Keratinocyte (primary cell): ENCODE measurements at regions not wholly inside any gene's neighbourhood (a gene's known extent, or its start where the extent isn't known, plus 50 kb on each side); places are given as distances from the start of the nearest gene placed in this dataset.

Experiments
- DNase-seq: peaks from one replicate; pipeline ENCODE4 v3.0.0-alpha.2; 2011; ENCODE audit warnings: low read depth, missing footprints, low spot score
- FAIRE-seq: peaks from 2 replicates; lab custom pipeline; 2011; peaks lifted over from hg19 to GRCh38; lab: Jason Lieb, UNC
- H2AFZ ChIP-seq: 2 replicates; pipeline ENCODE4 v1.6.0; 2012; ENCODE audit warnings: low read length, control low read depth, inconsistent platforms; ENCODE audit not compliant: control insufficient read depth
- H3K27ac ChIP-seq: 2 replicates; pipeline ENCODE4 v1.5.1; 2011; ENCODE audit warnings: low read length; ENCODE audit not compliant: control insufficient read depth, insufficient read depth
- H3K27me3 ChIP-seq: 3 replicates; pipeline ENCODE4 v1.6.0; 2011; ENCODE audit warnings: low read length; ENCODE audit not compliant: control insufficient read depth, insufficient read depth; ENCODE audit errors: extremely low read depth
- H3K36me3 ChIP-seq, 2 experiments: 2 replicates in 1 of 2; 3 replicates in 1 of 2; pipeline ENCODE4 v1.5.1; 2011; ENCODE audit warnings: low read length in 2 of 2, mild to moderate bottlenecking in 1 of 2; ENCODE audit not compliant: control insufficient read depth in 2 of 2, insufficient read depth in 2 of 2; ENCODE audit errors: extremely low read depth in 1 of 2
- H3K4me1 ChIP-seq: 3 replicates; pipeline ENCODE4 v1.5.1; 2011; ENCODE audit warnings: low read length; ENCODE audit not compliant: control insufficient read depth, insufficient read depth; ENCODE audit errors: extremely low read depth
- H3K4me2 ChIP-seq: 3 replicates; pipeline ENCODE4 v1.6.0; 2011; ENCODE audit warnings: low read depth, low read length; ENCODE audit not compliant: control insufficient read depth, insufficient read depth; ENCODE audit errors: extremely low read depth
- H3K4me3 ChIP-seq, 3 experiments: fragments of 200-600 bp in 1 of 3; sonication (generic) in 1 of 3; 2 replicates in 2 of 3; 3 replicates in 1 of 3; pipeline ENCODE4 v1.5.1; 2011 to 2016; ENCODE audit warnings: low read length in 3 of 3, mild to moderate bottlenecking in 3 of 3, control low read depth in 2 of 3, inconsistent platforms in 1 of 3, low read depth in 1 of 3, mixed read lengths in 1 of 3, mixed run types in 1 of 3, moderate library complexity in 1 of 3; ENCODE audit not compliant: control insufficient read depth in 2 of 3, insufficient read depth in 2 of 3; ENCODE audit errors: extremely low read depth in 1 of 3
- H3K79me2 ChIP-seq: 2 replicates; pipeline ENCODE4 v1.6.0; 2012; ENCODE audit warnings: low read length; ENCODE audit not compliant: control insufficient read depth, insufficient read depth
- H3K9ac ChIP-seq: 3 replicates; pipeline ENCODE4 v1.6.0; 2011; ENCODE audit warnings: low read length; ENCODE audit not compliant: control insufficient read depth, insufficient read depth; ENCODE audit errors: extremely low read depth
- H3K9me1 ChIP-seq: 3 replicates; pipeline ENCODE4 v1.6.0; 2011; ENCODE audit warnings: low read length; ENCODE audit not compliant: control insufficient read depth, insufficient read depth; ENCODE audit errors: extremely low read depth
- H3K9me3 ChIP-seq: 2 replicates; pipeline ENCODE4 v1.5.1; 2012; ENCODE audit warnings: low read depth, low read length; ENCODE audit not compliant: control insufficient read depth
- H4K20me1 ChIP-seq: 3 replicates; pipeline ENCODE4 v1.6.0; 2011; ENCODE audit warnings: low read length; ENCODE audit not compliant: control insufficient read depth, insufficient read depth; ENCODE audit errors: extremely low read depth
- CTCF ChIP-seq, 3 experiments: IDR thresholded peaks in 1 of 3; conservative IDR thresholded peaks in 1 of 3; optimal IDR thresholded peaks in 1 of 3; 2 replicates in 2 of 3; 3 replicates in 1 of 3; pipeline versions ENCODE3 to v1.5.1; 2011; ENCODE audit warnings: low read length in 3 of 3, mild to moderate bottlenecking in 3 of 3, moderate library complexity in 2 of 3, control low read depth in 1 of 3, inconsistent platforms in 1 of 3; ENCODE audit not compliant: insufficient read depth in 2 of 3; ENCODE audit errors: extremely low read depth in 1 of 3
- EZH2 ChIP-seq: IDR thresholded peaks from one replicate; pipeline ENCODE4 v1.6.1; 2012; ENCODE audit warnings: inconsistent platforms, mild to moderate bottlenecking, low read length, moderate library complexity
- dilution Hi-C: fragments of 300-500 bp; cut with MboI; formaldehyde crosslinking; loops from one replicate; pipeline ENCODE4 v1.7.0; 2020; ENCODE audit warnings: low sequenced_read_pairs; ENCODE audit not compliant: extremely low pct_ligation_motif_present

DNA sequence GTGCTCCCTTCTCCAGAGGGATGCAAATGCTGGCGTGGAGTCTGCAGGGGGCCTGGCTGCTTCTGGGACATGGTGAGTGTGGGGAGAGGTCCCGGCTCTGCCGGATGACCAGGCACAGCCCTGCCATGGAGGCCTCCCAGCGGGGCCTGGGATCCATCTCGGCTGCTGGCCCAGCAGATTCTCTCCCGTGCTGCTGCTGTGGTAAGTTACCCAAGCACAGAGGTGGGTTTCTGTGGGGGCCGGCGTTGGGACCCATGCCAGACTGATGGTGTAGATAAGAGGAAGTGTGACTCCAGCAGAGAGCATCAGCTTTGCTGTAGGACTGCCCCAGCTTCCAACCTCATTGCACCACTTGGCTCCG is 147.5 kb upstream of the B3GAT1 start:
- no peaks in the 10 kb centered on the region for H3K79me2 ChIP-seq
- H3K9ac ChIP-seq = no peak overlapping the region
- no peak overlapping the region for H3K27ac ChIP-seq
- no peak overlapping the region for H2AFZ ChIP-seq
- DNase-seq (no peak), FAIRE-seq (no peak)
- H3K9me1 ChIP-seq = no peaks in the 10 kb centered on the region
- no peak overlapping the region for H3K4me3 ChIP-seq
- no peaks in the 10 kb centered on the region for H3K36me3 ChIP-seq
- no peak overlapping the region for H3K4me2 ChIP-seq
- no peaks in the 10 kb centered on the region for H4K20me1 ChIP-seq
- no peaks in the 10 kb centered on the region for H3K27me3 ChIP-seq
- TF ChIP-seq CTCF (optimal IDR thresholded peaks at IDR 0.05 in 1 of 3, IDR thresholded peaks at IDR 0.05 in 1 of 3, conservative IDR thresholded peaks at IDR 0.05 in 1 of 3; ENCODE audit: extremely low read depth in 1 of 3, insufficient read depth in 2 of 3, low read length in 3 of 3) = no peak
- no peak for TF ChIP-seq EZH2
- no peaks in the 10 kb centered on the region for H3K9me3 ChIP-seq
- dilution Hi-C loops = no loop called here
- H3K4me1 ChIP-seq = no peaks in the 10 kb centered on the region

DNA sequence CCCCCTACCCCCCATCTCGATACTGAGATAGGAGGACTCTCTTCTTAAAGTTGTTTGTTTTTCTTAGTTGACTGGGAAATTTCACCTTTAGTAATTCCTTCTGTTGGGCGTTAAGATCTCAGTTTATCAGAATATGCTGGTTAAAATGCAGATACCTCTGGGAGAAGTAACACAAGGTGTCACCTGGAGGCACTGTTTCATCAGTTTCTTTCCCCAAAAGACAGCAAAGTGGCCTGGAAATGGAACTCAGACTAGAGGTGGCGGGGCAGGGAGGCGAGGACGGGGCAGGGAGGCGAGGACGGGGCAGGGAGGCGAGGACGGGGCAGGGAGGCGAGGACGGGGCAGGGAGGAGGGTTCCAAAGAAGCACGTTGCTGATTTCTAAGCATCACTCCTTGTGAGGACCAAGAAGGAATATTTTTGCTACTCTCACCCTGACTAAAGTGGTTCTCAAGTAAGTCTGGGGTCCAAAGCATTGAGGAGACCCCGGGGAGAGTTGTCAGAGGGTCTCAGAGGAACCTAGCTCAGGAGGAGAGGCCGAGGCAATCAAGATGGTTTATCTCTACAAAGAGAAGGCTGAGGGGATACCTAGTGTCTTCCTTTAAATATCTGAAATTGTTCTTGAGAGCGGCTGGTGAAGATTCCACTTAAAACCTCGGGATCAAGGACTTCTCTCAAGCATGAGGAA is 147.0 kb upstream of the B3GAT1 start:
- Histone ChIP-seq H3K27ac (no peak overlapping the region), H3K27me3 (no peaks in the 10 kb centered on the region), H3K4me1 (no peaks in the 10 kb centered on the region), H3K4me3 (no peak overlapping the region), H4K20me1 (no peaks in the 10 kb centered on the region), H3K9ac (no peak overlapping the region), H2AFZ (no peak overlapping the region), H3K9me3 (no peaks in the 10 kb centered on the region), H3K9me1 (no peaks in the 10 kb centered on the region), H3K79me2 (no peaks in the 10 kb centered on the region), H3K36me3 (no peaks in the 10 kb centered on the region), H3K4me2 (no peak overlapping the region)
- TF ChIP-seq CTCF (optimal IDR thresholded peaks at IDR 0.05 in 1 of 3, IDR thresholded peaks at IDR 0.05 in 1 of 3, conservative IDR thresholded peaks at IDR 0.05 in 1 of 3; ENCODE audit: extremely low read depth in 1 of 3, insufficient read depth in 2 of 3, low read length in 3 of 3) (no peak), EZH2 (no peak)
- DNase-seq (no peak), FAIRE-seq (no peak)
- dilution Hi-C loops = no loop called here
